PC-3 (cell line): ENCODE measurements at regions not wholly inside any gene's neighbourhood (a gene's known extent, or its start where the extent isn't known, plus 50 kb on each side); places are given as distances from the start of the nearest gene placed in this dataset.

Experiments
- CTCF ChIP-seq: fragments of 300-600 bp; sonication (generic); conservative IDR thresholded peaks from 2 replicates; pipeline ENCODE4 v1.5.1; 2017; ENCODE audit warnings: antibody characterized with exemption, low read depth, mild to moderate bottlenecking, low read length
- EZH2 ChIP-seq: fragments of 300-600 bp; sonication (generic); IDR thresholded peaks from one replicate; pipeline ENCODE4 v1.6.1; 2017; ENCODE audit warnings: antibody characterized with exemption, mild to moderate bottlenecking, low read length; ENCODE audit not compliant: unreplicated experiment
- EZH2phosphoT487 ChIP-seq: fragments of 300-600 bp; sonication (generic); IDR thresholded peaks from 2 replicates; pipeline ENCODE4 v1.6.1; 2018; ENCODE audit warnings: mild to moderate bottlenecking, antibody characterized with exemption, low read length, borderline replicate concordance

GRCh38 chr13:50238922-50239321 lies 223.7 kb downstream of the KCNRG start:
- no peak for TF ChIP-seq CTCF
- TF ChIP-seq EZH2, result no peak
- TF ChIP-seq EZH2phosphoT487, result no peak
